ENCODE measurements at regions not wholly inside any gene's neighbourhood (a gene's known extent, or its start where the extent isn't known, plus 50 kb on each side); places are given as distances from the start of the nearest gene placed in this dataset.

DNA sequence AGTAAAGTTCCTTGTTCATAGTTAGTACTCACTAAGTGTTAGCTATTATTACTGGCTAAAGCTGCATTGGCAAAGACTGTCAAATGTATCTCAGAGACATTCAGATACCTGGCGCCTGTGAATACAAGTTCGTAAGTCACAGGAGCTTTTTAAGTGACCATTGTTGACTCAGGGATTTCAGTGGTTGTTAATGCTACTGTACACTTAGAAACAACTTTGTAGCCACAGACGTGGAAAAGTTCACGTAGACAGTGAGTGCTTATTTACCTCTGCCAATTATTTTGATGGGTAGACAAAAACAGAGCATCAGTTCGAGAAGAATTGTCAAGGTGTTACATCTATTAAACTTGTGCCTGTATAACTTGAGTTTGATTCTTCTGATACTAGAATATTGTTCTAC lies 59.1 kb upstream of the RRP15 start:
- TF ChIP-seq, protein P1, sequence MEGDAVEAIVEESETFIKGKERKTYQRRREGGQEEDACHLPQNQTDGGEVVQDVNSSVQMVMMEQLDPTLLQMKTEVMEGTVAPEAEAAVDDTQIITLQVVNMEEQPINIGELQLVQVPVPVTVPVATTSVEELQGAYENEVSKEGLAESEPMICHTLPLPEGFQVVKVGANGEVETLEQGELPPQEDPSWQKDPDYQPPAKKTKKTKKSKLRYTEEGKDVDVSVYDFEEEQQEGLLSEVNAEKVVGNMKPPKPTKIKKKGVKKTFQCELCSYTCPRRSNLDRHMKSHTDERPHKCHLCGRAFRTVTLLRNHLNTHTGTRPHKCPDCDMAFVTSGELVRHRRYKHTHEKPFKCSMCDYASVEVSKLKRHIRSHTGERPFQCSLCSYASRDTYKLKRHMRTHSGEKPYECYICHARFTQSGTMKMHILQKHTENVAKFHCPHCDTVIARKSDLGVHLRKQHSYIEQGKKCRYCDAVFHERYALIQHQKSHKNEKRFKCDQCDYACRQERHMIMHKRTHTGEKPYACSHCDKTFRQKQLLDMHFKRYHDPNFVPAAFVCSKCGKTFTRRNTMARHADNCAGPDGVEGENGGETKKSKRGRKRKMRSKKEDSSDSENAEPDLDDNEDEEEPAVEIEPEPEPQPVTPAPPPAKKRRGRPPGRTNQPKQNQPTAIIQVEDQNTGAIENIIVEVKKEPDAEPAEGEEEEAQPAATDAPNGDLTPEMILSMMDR (IDR thresholded peaks at IDR 0.05; ENCODE audit: low read depth, low read length, poor library complexity, severe bottlenecking): no peak
- no peak for TF ChIP-seq EZH2phosphoT487 (IDR thresholded peaks at IDR 0.05; ENCODE audit: borderline replicate concordance, low read length)
